ENCODE measurements at regions not wholly inside any gene's neighbourhood (a gene's known extent, or its start where the extent isn't known, plus 50 kb on each side); places are given as distances from the start of the nearest gene placed in this dataset.
"Not testable (repeated sequence)": the region's sequence is repeated elsewhere in the genome, so short reads cannot be mapped to it uniquely, and the experiment has no call there.

DNA sequence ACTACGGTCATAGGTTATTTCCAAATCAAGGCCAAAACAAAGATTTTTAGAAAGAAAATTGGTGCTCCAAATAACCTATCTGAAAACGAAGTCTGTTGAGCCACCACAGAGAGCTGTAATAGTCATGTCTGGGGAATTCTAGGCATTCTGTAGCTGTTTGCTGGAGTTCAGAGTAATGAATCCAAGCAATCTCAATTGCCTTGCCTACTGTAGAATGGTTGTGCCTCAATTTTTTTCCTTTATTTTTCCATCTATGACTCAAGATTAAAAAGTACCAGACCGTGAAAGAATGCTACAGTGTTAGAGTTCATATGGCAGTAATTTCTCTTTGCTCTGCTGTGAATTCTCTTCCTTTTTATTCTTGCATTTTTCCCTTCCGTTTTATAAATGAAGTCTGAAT lies 1007.2 kb upstream of the ALCAM start:
- Histone ChIP-seq H3K4me1 (ENCODE audit: control insufficient read depth in 2 of 2, insufficient read depth in 2 of 2, low read length in 2 of 2) (no peaks in the 10 kb centered on the region), H3K36me3 (ENCODE audit: control insufficient read depth in 2 of 2, insufficient read depth in 2 of 2, low read length in 1 of 2) (no peaks in the 10 kb centered on the region), H3K4me3 (ENCODE audit: low read length in 2 of 2) (no peak overlapping the region), H3K9me3 (ENCODE audit: control insufficient read depth in 2 of 2, insufficient read depth in 1 of 2, low read length in 1 of 2) (peaks cover 0 to 3% of the 10 kb centered on the region in 2 donors), H3K27me3 (ENCODE audit: control insufficient read depth in 2 of 2, insufficient read depth in 1 of 2, low read length in 1 of 2) (no peaks in the 10 kb centered on the region), H3K27ac (ENCODE audit: low read depth in 1 of 2, low read length in 1 of 2) (no peak overlapping the region)
- no peak for DNase-seq (ENCODE audit: low read depth in 6 of 9, low spot score in 9 of 9)
- WGBS: 81% methylated on average over 4 of the region's 4 CpGs

DNA sequence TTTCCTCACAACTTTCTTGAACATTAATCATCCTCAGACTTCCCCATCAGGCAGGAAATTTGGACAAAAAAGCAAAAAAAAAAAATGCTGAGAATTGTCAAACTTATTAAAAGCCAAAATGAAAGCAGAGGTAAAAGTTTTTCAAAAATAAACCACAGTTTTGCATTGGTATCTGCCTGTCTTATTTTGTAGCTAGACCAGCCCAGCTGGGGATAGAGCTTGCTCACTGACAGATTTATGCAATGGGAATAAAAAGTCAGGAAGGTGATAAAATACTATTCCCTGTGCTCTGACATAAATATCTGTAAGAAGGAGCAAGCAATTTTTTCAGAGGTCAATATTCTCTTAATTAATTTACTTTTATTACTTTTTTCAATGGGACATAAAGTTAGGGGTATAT lies 1006.7 kb upstream of the ALCAM start:
- no peaks in the 10 kb centered on the region for H3K36me3 ChIP-seq (ENCODE audit: control insufficient read depth in 2 of 2, insufficient read depth in 2 of 2, low read length in 1 of 2)
- no peak overlapping the region for H3K27ac ChIP-seq (ENCODE audit: low read depth in 1 of 2, low read length in 1 of 2)
- no peak for DNase-seq (ENCODE audit: low read depth in 6 of 9, low spot score in 9 of 9)
- H3K27me3 ChIP-seq (ENCODE audit: control insufficient read depth in 2 of 2, insufficient read depth in 1 of 2, low read length in 1 of 2): no peaks in the 10 kb centered on the region
- H3K9me3 ChIP-seq (ENCODE audit: control insufficient read depth in 2 of 2, insufficient read depth in 1 of 2, low read length in 1 of 2): peaks cover 0 to 3% of the 10 kb centered on the region in 2 donors
- no peak overlapping the region for H3K4me3 ChIP-seq (ENCODE audit: low read length in 2 of 2)
- no peaks in the 10 kb centered on the region for H3K4me1 ChIP-seq (ENCODE audit: control insufficient read depth in 2 of 2, insufficient read depth in 2 of 2, low read length in 2 of 2)

DNA sequence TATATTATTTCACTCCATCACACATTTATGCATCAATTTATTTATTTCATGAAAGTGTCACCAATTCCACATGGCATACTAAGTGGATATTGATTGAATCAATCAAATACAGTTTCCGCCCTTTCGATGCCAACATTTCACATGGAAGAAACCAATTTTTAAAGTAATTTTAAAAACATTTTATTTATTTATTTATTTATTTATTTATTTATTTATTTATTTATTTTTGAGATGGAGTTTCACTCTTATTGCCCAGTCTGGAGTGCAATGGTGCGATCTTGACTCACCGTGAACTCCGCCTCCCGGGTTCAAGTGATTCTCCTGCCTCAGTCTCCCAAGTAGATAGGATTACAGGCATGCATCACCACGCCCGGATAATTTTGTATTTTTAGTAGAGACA lies 1005.0 kb upstream of the ALCAM start:
- H3K36me3 ChIP-seq (ENCODE audit: control insufficient read depth in 2 of 2, insufficient read depth in 2 of 2, low read length in 1 of 2); DNase-seq (ENCODE audit: low read depth in 6 of 9, low spot score in 9 of 9); H3K27me3 ChIP-seq (ENCODE audit: control insufficient read depth in 2 of 2, insufficient read depth in 1 of 2, low read length in 1 of 2); H3K4me1 ChIP-seq (ENCODE audit: control insufficient read depth in 2 of 2, insufficient read depth in 2 of 2, low read length in 2 of 2); H3K4me3 ChIP-seq (ENCODE audit: low read length in 2 of 2); H3K27ac ChIP-seq (ENCODE audit: low read depth in 1 of 2, low read length in 1 of 2); H3K9me3 ChIP-seq (ENCODE audit: control insufficient read depth in 2 of 2, insufficient read depth in 1 of 2, low read length in 1 of 2): not testable (repeated sequence)
- WGBS: 96% methylated on average over 8 of the region's 8 CpGs

DNA sequence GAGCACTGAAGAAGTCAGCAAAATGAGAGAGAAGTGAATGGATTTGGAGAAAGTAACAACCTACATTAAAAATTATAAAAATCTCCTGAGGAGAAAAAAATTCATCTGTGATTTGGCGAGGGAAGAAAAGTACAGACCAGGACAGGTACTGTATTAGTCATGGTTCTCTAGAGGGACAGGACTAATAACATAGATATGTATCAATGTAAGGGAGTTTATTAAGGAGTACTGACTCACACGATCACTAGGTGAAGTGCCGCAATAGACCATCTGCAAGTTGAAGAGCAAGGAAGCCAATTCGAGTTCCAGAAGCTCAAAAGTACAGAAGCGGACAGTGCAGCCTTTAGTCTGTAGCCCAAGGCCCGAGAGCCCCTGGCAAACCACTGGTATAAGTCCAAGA lies 1004.4 kb upstream of the ALCAM start:
- Histone ChIP-seq H3K27me3 (ENCODE audit: control insufficient read depth in 2 of 2, insufficient read depth in 1 of 2, low read length in 1 of 2) (no peaks in the 10 kb centered on the region), H3K4me3 (ENCODE audit: low read length in 2 of 2) (no peak overlapping the region), H3K9me3 (ENCODE audit: control insufficient read depth in 2 of 2, insufficient read depth in 1 of 2, low read length in 1 of 2) (peaks cover 0 to 3% of the 10 kb centered on the region in 2 donors), H3K36me3 (ENCODE audit: control insufficient read depth in 2 of 2, insufficient read depth in 2 of 2, low read length in 1 of 2) (no peaks in the 10 kb centered on the region), H3K4me1 (ENCODE audit: control insufficient read depth in 2 of 2, insufficient read depth in 2 of 2, low read length in 2 of 2) (no peaks in the 10 kb centered on the region), H3K27ac (ENCODE audit: low read depth in 1 of 2, low read length in 1 of 2) (no peak overlapping the region)
- WGBS: 92% methylated on average over 6 of the region's 6 CpGs
- no peak for DNase-seq (ENCODE audit: low read depth in 6 of 9, low spot score in 9 of 9)

DNA sequence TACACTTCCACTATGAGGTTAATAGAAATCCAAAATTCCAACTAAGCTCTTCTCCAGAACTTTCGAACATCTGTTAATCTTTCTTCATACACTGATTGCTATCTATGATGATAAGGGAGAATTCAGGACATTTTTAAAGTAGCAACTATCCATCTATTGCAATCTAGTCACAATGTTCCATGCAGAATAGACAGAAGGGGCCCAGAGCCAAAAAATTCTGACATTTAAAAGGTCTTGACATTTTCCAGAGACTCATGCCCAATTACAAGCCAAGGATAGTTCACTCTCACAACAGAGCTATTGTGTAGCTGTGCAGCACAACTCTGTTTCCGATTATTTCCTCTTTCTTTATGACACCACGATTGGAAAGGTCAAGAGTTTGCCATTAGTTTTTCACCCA lies 999.7 kb upstream of the ALCAM start:
- Histone ChIP-seq H3K9me3 (ENCODE audit: control insufficient read depth in 2 of 2, insufficient read depth in 1 of 2, low read length in 1 of 2) (peaks cover 0 to 3% of the 10 kb centered on the region in 2 donors), H3K27me3 (ENCODE audit: control insufficient read depth in 2 of 2, insufficient read depth in 1 of 2, low read length in 1 of 2) (no peaks in the 10 kb centered on the region), H3K36me3 (ENCODE audit: control insufficient read depth in 2 of 2, insufficient read depth in 2 of 2, low read length in 1 of 2) (no peaks in the 10 kb centered on the region), H3K27ac (ENCODE audit: low read depth in 1 of 2, low read length in 1 of 2) (no peak overlapping the region), H3K4me3 (ENCODE audit: low read length in 2 of 2) (no peak overlapping the region), H3K4me1 (ENCODE audit: control insufficient read depth in 2 of 2, insufficient read depth in 2 of 2, low read length in 2 of 2) (no peaks in the 10 kb centered on the region)
- 87% methylated on average over 3 of the region's 3 CpGs for WGBS
- no peak for DNase-seq (ENCODE audit: low read depth in 6 of 9, low spot score in 9 of 9)

DNA sequence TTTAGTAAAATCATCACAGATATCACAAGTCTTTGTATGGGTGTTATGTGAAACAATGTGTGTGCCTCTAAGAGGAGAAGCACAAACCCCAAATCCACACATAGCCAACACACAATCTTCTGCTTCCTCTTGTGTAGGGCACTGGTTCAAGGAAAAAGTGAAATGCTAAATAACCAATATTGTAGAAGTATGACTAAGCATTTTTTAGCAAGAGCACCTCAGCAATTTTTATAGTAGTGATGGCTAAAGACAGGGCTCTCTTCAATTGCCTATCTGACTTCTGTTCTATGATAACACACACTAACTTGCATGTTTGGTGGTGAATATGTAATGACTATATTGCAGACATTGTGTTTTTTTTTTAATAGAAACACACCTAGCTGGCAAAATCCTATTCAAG lies 997.9 kb upstream of the ALCAM start:
- Histone ChIP-seq H3K9me3 (ENCODE audit: control insufficient read depth in 2 of 2, insufficient read depth in 1 of 2, low read length in 1 of 2) (no peaks in the 10 kb centered on the region), H3K27ac (ENCODE audit: low read depth in 1 of 2, low read length in 1 of 2) (no peak overlapping the region), H3K27me3 (ENCODE audit: control insufficient read depth in 2 of 2, insufficient read depth in 1 of 2, low read length in 1 of 2) (no peaks in the 10 kb centered on the region), H3K36me3 (ENCODE audit: control insufficient read depth in 2 of 2, insufficient read depth in 2 of 2, low read length in 1 of 2) (no peaks in the 10 kb centered on the region), H3K4me3 (ENCODE audit: low read length in 2 of 2) (no peak overlapping the region), H3K4me1 (ENCODE audit: control insufficient read depth in 2 of 2, insufficient read depth in 2 of 2, low read length in 2 of 2) (no peaks in the 10 kb centered on the region)
- DNase-seq (ENCODE audit: low read depth in 6 of 9, low spot score in 9 of 9): no peak

DNA sequence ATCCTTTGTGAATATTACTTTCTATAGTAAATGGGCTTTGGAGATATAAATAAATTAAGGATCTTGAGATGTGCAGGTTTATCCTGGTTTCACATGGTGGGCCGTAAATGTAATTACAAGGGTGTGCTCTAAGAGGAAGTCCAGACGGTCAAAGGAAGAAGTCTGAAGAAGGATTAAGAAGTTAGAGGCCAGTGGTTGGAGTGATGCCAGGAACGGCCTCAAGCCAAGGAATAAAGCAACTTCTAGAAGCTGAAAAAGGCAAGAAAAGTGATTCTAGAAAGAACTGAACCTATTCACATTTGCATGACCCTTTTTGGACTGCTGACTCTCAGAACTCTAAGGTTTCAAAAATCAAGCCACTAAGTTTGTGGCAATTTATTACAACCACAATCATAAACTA lies 981.3 kb upstream of the ALCAM start:
- WGBS: 43% methylated on average over 3 of the region's 3 CpGs
- Histone ChIP-seq H3K4me1 (ENCODE audit: control insufficient read depth in 2 of 2, insufficient read depth in 2 of 2, low read length in 2 of 2) (no peaks in the 10 kb centered on the region), H3K27ac (ENCODE audit: low read depth in 1 of 2, low read length in 1 of 2) (no peak overlapping the region), H3K27me3 (ENCODE audit: control insufficient read depth in 2 of 2, insufficient read depth in 1 of 2, low read length in 1 of 2) (no peaks in the 10 kb centered on the region), H3K36me3 (ENCODE audit: control insufficient read depth in 2 of 2, insufficient read depth in 2 of 2, low read length in 1 of 2) (no peaks in the 10 kb centered on the region), H3K4me3 (ENCODE audit: low read length in 2 of 2) (no peak overlapping the region), H3K9me3 (ENCODE audit: control insufficient read depth in 2 of 2, insufficient read depth in 1 of 2, low read length in 1 of 2) (no peaks in the 10 kb centered on the region)
- DNase-seq (ENCODE audit: low read depth in 6 of 9, low spot score in 9 of 9): no peak

DNA sequence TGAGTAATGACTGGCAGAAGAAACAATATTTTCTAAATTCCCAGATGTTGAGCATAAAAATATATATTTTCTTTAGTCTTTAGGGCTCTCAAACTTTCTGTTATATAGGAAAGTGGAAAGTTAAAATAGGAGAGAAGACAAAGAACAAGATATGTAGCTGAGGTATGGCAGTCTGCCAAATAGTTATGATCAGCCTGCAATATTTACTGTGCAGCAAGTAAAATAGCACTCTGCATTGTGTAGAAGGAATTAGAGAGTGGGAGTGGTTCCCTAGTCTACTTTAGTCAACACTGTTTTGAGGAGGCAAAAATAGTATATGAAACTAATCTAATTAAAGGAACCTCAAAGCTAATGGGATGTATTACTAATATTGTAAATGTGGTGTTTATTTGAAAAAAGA lies 978.1 kb upstream of the ALCAM start:
- no peak overlapping the region for H3K27ac ChIP-seq (ENCODE audit: low read depth in 1 of 2, low read length in 1 of 2)
- no peak for DNase-seq (ENCODE audit: low read depth in 6 of 9, low spot score in 9 of 9)
- H3K36me3 ChIP-seq (ENCODE audit: control insufficient read depth in 2 of 2, insufficient read depth in 2 of 2, low read length in 1 of 2): no peaks in the 10 kb centered on the region
- H3K4me1 ChIP-seq (ENCODE audit: control insufficient read depth in 2 of 2, insufficient read depth in 2 of 2, low read length in 2 of 2): no peaks in the 10 kb centered on the region
- H3K9me3 ChIP-seq (ENCODE audit: control insufficient read depth in 2 of 2, insufficient read depth in 1 of 2, low read length in 1 of 2): no peaks in the 10 kb centered on the region
- H3K27me3 ChIP-seq (ENCODE audit: control insufficient read depth in 2 of 2, insufficient read depth in 1 of 2, low read length in 1 of 2): no peaks in the 10 kb centered on the region
- no peak overlapping the region for H3K4me3 ChIP-seq (ENCODE audit: low read length in 2 of 2)

DNA sequence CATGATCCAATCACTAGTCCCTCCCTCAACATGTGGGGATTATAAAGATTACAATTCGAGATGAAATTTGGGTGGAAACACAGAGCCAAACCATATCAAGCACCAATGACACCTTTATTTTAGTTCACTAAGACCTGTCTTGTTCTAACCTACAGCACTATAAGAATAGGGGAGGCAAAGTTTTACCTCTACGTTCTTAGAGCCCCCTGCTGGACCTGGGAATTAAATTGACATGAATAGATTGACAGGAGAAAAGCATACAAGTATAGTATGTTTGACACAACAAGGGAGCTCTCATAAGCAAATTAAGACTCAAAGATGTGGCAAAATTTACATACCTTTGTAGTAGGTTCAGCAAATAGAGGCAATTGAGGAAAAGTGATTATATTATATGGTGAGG lies 974.4 kb upstream of the ALCAM start:
- Histone ChIP-seq H3K27me3 (ENCODE audit: control insufficient read depth in 2 of 2, insufficient read depth in 1 of 2, low read length in 1 of 2) (no peaks in the 10 kb centered on the region), H3K36me3 (ENCODE audit: control insufficient read depth in 2 of 2, insufficient read depth in 2 of 2, low read length in 1 of 2) (no peaks in the 10 kb centered on the region), H3K4me1 (ENCODE audit: control insufficient read depth in 2 of 2, insufficient read depth in 2 of 2, low read length in 2 of 2) (no peaks in the 10 kb centered on the region), H3K9me3 (ENCODE audit: control insufficient read depth in 2 of 2, insufficient read depth in 1 of 2, low read length in 1 of 2) (no peaks in the 10 kb centered on the region), H3K27ac (ENCODE audit: low read depth in 1 of 2, low read length in 1 of 2) (no peak overlapping the region), H3K4me3 (ENCODE audit: low read length in 2 of 2) (no peak overlapping the region)
- WGBS: 73% methylated on average over 2 of the region's 2 CpGs
- no peak for DNase-seq (ENCODE audit: low read depth in 6 of 9, low spot score in 9 of 9)

DNA sequence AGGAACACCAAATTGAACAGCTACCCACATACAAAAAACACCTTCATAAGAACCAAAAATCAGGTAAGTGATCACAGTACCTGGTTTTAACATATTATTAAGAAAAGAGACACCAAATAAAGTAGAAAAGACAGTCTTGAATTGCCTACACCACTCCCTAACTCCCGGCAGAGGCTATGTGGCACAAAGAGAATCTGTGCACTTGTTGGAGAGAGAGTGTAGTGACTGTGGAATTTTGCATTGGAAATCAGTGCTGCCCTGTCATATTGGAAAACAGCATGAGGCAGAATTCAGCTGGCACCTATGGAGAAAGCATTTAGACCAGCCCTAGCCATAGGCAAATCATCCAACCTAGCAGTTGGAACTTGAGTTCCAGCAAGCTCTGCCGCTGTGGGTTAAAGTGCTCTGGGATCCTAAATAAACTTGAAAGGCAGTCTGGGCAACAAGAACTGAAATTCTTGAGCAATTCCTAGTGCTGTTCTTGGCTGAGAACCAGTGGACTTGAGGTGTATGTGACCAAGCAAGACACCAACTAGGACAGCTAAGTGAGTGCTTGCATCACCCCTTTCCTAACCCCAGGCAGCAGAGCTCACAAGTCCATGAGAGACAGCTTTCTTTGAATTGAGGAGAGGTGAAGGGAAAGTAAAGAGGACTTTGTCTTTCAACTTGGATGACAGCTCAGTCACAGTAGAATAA lies 969.6 kb upstream of the ALCAM start:
- Histone ChIP-seq H3K27ac (ENCODE audit: low read depth in 1 of 2, low read length in 1 of 2) (no peak overlapping the region), H3K4me3 (ENCODE audit: low read length in 2 of 2) (no peak overlapping the region), H3K4me1 (ENCODE audit: control insufficient read depth in 2 of 2, insufficient read depth in 2 of 2, low read length in 2 of 2) (no peaks in the 10 kb centered on the region), H3K9me3 (ENCODE audit: control insufficient read depth in 2 of 2, insufficient read depth in 1 of 2, low read length in 1 of 2) (no peaks in the 10 kb centered on the region), H3K36me3 (ENCODE audit: control insufficient read depth in 2 of 2, insufficient read depth in 2 of 2, low read length in 1 of 2) (no peaks in the 10 kb centered on the region), H3K27me3 (ENCODE audit: control insufficient read depth in 2 of 2, insufficient read depth in 1 of 2, low read length in 1 of 2) (no peaks in the 10 kb centered on the region)
- DNase-seq (ENCODE audit: low read depth in 6 of 9, low spot score in 9 of 9): no peak
- WGBS: 94% methylated on average over 2 of the region's 2 CpGs
